GM19395 (cell line): ENCODE measurements at regions not wholly inside any gene's neighbourhood (a gene's known extent, or its start where the extent isn't known, plus 50 kb on each side); places are given as distances from the start of the nearest gene placed in this dataset.
"Not testable (repeated sequence)": the region's sequence is repeated elsewhere in the genome, so short reads cannot be mapped to it uniquely, and the experiment has no call there.

Experiments
- ATAC-seq: cut with Tn5 transposase; IDR thresholded peaks from one replicate; pipeline ENCODE4 v1.9.1; 2021; ENCODE audit warnings: mild to moderate bottlenecking, moderate library complexity; ENCODE audit not compliant: unreplicated experiment

GRCh38 chrX:151042842-151043241 is 59.7 kb downstream of the HMGB3 start:
- ATAC-seq = no peak

- not testable (repeated sequence) for ATAC-seq
Measured at GRCh38 chrX:151066373-151066772, 83.2 kb downstream of the HMGB3 start.

- ATAC-seq = no peak
Measured at GRCh38 chrX:151073767-151074166, 90.6 kb downstream of the HMGB3 start.

GRCh38 chrX:151081016-151081415 is 95.4 kb upstream of the GPR50 start:
- ATAC-seq = no peak

GRCh38 chrX:151082077-151082948 is 94.1 kb upstream of the GPR50 start:
- peak; percentile 95 for ATAC-seq

DNA sequence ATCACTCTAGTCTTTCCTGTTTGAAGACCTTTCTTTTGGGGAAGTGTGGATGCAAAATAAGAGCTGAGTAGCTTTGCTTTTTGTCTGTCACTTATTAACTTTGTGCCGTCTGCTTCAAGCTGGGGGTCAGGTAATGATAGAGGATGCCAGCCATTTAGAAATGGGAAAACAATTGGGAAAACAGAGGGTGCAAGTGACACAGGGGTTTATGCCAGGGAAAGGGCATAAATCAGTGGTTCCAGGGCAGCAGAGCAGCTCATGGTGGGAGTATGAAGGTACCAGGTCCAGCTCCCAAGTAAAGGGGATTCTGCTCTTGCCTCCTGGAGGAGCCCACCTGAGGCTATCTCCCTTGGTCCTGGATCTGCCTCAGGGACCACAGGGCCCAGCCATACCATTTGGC is 91.9 kb upstream of the GPR50 start:
- no peak for ATAC-seq

DNA sequence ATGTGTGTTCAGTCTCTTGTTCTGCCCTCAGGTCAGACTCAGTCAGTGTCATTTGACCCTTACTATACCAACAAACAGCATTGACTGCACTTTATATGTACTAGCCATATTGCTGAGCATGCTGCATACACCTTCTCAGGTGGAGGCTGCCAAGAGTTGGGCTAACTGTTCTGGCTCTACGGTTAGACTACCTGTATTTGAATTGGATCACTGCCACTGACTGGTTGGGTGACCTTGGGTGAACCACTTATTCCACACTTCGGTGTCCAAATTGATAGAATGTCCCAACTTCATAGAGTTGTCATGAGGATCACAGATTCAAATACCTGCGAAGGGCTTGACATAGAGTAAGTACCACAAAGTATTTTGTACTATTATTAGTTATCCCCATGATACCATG is 91.2 kb upstream of the GPR50 start:
- no peak for ATAC-seq

GRCh38 chrX:151088221-151088620 is 88.2 kb upstream of the GPR50 start:
- ATAC-seq = no peak

GRCh38 chrX:151099001-151099400 is 77.4 kb upstream of the GPR50 start:
- no peak for ATAC-seq

DNA sequence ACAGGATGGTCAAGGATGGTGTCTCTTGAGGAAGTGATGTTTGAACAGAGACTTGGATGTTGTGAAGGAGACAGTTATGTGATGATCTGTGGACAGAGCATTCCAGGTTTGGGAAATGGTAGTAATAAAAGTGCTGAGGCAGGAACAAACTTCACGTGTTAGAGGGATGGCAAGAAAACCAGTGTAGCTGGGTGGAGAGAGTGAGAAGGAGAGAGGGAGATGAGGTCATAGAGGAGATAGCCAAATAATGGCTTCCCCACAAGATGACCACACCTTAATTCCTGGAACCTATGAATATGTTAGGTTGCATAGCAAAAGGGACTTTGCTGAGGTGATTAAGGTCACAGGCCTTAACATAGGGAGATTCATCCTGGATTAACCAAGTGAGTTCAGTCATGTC is 75.6 kb upstream of the GPR50 start:
- ATAC-seq = no peak

DNA sequence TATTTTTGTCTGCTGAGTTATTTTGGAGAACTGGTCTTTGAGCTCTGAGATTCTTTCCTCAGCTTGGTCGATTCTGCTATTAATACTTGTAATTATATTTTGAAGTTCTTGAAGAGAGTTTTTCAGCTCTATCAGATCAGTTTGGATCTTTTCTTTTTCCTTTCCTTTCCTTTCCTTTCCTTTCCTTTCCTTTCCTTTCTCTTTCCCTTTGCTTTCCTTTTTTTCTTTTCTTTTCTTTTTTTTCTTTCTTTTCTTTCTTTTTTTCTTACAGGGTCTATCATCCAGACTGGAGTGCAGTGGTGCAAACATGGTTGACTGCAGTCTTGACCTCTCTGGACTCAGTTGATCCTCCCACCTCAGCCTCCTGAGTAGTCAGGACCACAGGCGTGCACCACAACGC is 63.2 kb upstream of the GPR50 start:
- not testable (repeated sequence) for ATAC-seq
